Stimulated activated CD8-positive, alpha-beta memory T cell treated with anti-CD3 and anti-CD28 coated beads, Interleukin-15, amount 100 ng/mL, for 48 hours (primary cell): ENCODE measurements at regions not wholly inside any gene's neighbourhood (a gene's known extent, or its start where the extent isn't known, plus 50 kb on each side); places are given as distances from the start of the nearest gene placed in this dataset.

Source experiments
- DNase-seq, 2 donors: peaks; one replicate each; pipeline ENCODE4 v3.0.0-alpha.2; 2020; ENCODE audit warnings: low read depth in 2 of 2

GRCh38 chr9:129400971-129401622 lies 219.8 kb downstream of the C9orf50 start:
- DNase-seq, result no peak

- DNase-seq, result no peak
Observed at GRCh38 chr9:129400001-129400970, 220.6 kb downstream of the C9orf50 start.

- DNase-seq, result no peak
Observed at GRCh38 chr9:129399634-129399990, 221.3 kb downstream of the C9orf50 start.

- DNase-seq, result no peak
Observed at GRCh38 chr9:129398961-129399633, 221.0 kb upstream of the IER5L start.

GRCh38 chr9:129398101-129398960 lies 220.3 kb upstream of the IER5L start:
- no peak for DNase-seq

- DNase-seq, result no peak
Observed at GRCh38 chr9:129397335-129397734, 219.3 kb upstream of the IER5L start.

- DNase-seq, result no peak
Observed at GRCh38 chr9:129396365-129396708, 218.3 kb upstream of the IER5L start.

GRCh38 chr9:129395633-129396364 lies 217.7 kb upstream of the IER5L start:
- DNase-seq, result no peak

GRCh38 chr9:129394886-129395279 lies 216.8 kb upstream of the IER5L start:
- no peak for DNase-seq

GRCh38 chr9:129394061-129394885 lies 216.2 kb upstream of the IER5L start:
- no peak for DNase-seq

GRCh38 chr9:129393064-129393463 lies 215.0 kb upstream of the IER5L start:
- DNase-seq, result no peak

GRCh38 chr9:129392093-129392541 lies 214.1 kb upstream of the IER5L start:
- DNase-seq, result no peak

- DNase-seq, result no peak
Observed at GRCh38 chr9:129391221-129391661, 213.2 kb upstream of the IER5L start.

- DNase-seq, result no peak
Observed at GRCh38 chr9:129390541-129390940, 212.5 kb upstream of the IER5L start.

- no peak for DNase-seq
Observed at GRCh38 chr9:129387822-129388221, 209.8 kb upstream of the IER5L start.

GRCh38 chr9:129386812-129387177 lies 208.7 kb upstream of the IER5L start:
- DNase-seq, result no peak

GRCh38 chr9:129385211-129385934 lies 207.3 kb upstream of the IER5L start:
- DNase-seq, result no peak

- no peak for DNase-seq
Observed at GRCh38 chr9:129384491-129385210, 206.6 kb upstream of the IER5L start.
